Activated CD8-positive, alpha-beta memory T cell treated with anti-CD3 and anti-CD28 coated beads, Interleukin-2, amount 50 U/mL, for 1 hour (primary cell): ENCODE measurements at regions not wholly inside any gene's neighbourhood (a gene's known extent, or its start where the extent isn't known, plus 50 kb on each side); places are given as distances from the start of the nearest gene placed in this dataset.
"Not testable (repeated sequence)": the region's sequence is repeated elsewhere in the genome, so short reads cannot be mapped to it uniquely, and the experiment has no call there.

Experiments used
- DNase-seq: peaks from one replicate; pipeline ENCODE4 v3.0.0-alpha.2; 2020; ENCODE audit errors: extremely low read depth

DNA sequence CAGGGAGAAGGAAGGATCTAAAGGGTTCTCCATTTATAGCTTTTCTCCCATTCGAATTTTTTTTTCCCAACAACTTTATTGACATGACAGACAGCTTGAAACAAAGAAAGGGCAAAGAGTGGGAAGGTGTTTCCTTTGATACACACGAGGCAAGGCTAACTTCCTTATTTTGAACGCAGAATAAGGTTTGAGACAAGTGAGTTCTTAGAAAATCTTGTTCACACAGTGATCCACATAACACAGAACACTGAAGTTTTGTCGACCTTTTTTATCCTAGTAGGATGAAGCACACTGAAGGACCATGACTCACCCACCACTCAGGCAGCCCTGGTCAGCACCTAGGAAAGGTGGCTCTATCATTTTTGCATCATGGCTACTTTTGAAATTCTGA is 425.8 kb upstream of the MDFIC2 start:
- DNase-seq: no peak

DNA sequence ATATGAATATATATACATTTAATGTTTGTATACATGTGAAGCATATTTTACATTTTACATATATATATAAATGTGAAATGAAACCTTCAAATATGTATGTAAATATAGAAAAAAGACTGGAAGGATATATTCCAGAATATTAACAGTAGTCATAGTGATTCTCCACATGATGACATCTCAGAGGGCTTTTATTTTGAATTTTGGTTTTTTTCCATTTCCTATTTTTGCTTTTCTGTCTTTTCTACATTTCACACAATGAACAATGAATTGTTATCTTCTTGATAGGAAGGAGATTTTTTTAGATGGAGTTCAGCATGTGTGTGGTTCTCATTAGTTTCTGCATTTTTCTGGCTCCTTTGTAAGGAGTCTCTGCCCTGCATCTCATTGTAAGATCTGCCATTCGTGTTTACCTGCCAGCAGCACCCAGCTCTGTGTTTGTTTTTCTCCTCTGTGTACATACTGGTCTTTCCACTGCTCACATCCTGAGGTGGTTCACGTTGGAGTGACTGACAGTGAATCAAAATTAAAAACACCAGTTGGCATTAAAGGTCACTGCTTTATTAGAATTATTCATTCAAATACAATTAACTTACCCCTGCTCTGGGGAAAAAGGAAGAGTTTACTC is 425.3 kb upstream of the MDFIC2 start:
- DNase-seq: no peak

DNA sequence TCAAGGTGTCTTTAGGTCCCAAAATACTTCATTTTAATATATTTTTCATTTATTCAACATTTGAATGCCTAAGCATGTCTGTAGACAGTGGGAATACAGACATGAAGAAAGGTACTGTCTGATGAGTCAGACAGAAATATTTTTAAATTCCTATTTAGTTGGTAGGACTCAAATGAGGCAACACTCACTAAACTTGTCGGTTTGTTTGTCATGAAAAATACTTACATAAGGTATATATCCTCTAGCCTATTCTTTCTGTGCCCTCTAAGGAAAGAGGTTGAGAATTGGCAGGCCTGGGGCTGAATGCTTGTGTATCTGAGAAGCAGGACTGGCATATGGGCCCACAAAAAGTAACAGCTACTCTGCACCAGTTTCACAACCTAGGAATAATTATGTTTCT is 423.6 kb upstream of the MDFIC2 start:
- no peak for DNase-seq

DNA sequence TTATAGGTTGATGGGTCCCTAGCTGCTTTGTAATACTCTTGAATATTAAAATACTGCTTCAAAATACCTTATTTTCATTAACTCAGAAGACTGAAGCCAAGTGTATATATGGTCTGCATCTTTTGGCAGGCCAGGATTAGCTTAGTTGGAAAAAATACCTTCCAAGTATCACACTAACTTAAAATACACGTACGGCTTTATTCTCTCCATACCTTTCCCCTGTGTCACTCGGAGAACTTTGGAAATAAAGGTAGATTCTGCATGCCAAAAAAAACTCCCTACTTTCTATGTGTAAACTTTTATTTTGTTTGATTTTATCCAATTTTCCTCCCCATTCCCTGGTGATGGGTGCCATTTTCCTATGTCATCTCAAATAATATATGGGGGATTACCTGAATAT is 422.3 kb upstream of the MDFIC2 start:
- DNase-seq: no peak

DNA sequence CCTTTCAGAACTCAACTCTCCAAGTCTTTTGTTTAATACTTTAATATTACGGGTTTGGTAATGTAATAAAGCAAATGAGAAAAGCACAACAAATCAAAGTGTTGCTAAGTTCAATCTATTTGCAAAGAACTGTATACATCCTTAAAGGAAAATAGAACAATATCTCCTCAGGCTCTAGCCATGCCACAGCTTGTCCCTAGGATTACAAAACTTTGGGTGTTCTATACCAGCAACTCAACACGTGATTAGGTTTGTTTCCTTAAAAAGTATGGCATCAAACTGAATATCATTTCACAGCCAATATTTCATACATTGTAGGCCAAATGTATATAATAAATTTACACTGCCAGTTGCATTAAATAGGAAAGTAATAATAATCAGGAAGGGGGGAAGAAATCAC is 418.6 kb upstream of the MDFIC2 start:
- no peak for DNase-seq

DNA sequence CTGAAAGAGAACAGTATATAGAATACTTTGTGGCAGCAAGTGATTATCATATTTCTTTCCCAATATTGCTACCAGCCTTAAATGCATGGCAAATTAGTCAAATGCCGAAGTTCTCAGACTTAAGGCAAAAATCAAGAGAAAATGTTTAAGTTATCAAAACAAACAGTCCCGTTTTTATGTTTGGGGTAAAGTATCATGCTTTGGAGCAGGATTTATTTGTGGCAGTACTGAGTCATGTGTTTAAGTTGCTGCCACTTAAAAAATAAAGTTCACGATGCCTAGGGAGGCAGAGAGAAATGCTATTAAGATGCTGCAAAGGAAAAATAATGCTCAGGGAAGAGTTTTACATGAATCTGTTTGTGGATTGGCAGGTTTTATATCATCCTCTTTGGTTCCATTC is 417.4 kb upstream of the MDFIC2 start:
- no peak for DNase-seq

DNA sequence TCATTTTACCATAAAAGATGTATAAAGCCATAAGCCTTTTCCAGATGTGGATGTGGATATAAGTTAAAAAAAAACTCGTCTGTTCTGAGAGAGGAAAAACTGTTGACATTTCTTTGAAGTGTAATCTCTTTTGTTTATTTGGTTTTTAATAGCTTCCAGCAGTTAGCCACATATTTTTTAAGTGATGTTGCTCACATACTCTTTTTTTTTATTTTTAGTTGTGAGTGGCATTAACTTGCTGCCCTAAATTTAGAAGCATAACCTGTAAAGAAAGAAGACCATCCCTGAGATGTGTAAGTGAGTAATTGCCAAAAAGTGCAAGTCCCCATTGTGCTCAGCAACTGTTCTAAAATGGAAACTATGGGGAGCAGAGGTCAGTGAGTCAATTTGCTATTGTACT is 415.9 kb upstream of the MDFIC2 start:
- no peak for DNase-seq

DNA sequence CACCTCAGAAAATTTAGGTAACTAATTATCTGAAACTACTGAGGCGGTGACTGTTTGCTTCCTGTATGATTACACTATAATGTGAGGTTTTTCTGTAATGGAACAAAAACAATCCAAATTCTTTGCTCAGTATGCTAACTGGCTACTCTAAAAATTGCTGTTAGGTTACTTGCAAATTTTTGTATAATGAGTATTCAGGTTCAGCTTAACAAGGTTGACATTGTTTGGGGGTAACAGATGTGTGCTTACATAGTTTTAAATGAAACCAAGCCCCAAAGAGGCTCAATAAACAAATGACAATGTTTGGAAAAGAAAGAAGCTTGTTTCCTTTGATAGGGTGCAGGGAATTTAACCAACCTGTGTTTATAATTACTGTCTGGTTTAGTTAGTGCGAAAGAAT is 414.5 kb upstream of the MDFIC2 start:
- no peak for DNase-seq

DNA sequence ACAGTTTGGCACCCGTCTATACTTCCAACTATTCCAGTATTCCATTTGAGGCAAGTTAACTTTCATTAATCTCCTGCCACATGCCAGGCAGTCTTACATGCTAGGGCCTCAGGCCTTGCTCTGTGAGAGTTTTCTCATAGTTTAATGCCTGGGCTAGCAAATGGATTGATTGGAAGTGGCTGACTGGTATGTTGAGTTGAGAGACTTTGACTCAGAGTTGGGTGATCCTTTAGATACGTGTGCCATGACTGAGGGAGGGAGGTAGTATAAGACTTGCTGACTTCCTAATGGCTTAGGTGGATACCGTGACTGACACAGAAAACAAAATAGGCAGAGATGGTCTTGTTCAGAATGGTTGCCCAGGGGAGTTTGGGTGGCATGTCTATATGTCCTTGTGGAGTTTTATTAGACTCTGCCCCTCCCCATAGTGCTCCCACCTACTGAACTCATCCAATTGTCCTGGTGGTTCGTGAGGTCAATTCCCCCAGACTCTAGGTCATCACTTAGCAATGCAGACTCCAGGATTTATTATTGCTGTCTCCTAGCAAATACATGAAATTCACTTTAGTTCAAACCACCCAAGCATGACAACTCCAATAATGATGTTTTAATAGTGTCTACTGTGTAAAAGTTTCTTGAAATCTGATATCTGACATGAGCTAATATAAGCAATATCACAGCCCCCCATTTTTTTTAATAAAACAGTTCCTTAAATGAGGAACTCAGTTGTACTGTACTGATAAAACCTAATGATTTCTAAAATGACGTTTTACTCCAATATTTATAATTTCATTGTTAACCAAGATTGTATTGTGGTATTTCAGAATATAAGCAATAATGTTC is 413.9 kb upstream of the MDFIC2 start:
- DNase-seq: no peak

DNA sequence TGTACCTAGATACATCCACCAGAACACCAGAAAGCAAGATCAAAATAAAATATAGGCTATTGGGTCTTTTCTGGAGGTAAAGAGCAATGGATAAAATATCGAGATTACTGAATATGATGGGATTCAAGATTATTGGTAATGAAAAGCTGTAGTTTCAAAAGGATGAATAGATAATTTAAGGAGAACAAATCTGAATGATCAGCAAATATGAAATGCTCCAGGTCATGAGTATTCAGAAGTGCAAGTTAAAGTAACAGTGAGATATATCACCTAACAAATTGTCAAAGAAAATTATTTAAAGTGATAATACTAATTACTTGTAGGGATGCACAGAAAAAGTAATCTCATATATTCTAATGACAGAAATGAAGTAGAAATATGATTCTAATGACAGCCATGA is 409.6 kb upstream of the MDFIC2 start:
- no peak for DNase-seq

DNA sequence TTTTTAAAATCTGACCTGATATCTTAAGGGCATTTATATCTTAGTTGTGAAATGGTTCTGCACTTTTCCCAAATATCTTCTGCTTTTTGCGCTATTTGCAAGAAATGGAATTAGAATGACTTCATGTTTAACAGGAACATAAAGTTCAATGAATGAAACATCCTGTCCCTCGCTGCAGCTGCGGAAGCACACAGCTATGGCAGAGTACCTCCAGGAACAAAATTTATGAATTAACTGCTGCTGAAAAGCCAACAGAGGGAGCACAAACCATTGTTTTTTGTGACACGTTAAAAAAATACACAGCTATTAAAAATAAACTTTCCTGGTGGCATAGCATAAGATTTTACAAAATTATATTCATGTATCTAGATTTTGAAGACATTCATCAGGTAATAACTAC is 404.4 kb upstream of the MDFIC2 start:
- DNase-seq: no peak

DNA sequence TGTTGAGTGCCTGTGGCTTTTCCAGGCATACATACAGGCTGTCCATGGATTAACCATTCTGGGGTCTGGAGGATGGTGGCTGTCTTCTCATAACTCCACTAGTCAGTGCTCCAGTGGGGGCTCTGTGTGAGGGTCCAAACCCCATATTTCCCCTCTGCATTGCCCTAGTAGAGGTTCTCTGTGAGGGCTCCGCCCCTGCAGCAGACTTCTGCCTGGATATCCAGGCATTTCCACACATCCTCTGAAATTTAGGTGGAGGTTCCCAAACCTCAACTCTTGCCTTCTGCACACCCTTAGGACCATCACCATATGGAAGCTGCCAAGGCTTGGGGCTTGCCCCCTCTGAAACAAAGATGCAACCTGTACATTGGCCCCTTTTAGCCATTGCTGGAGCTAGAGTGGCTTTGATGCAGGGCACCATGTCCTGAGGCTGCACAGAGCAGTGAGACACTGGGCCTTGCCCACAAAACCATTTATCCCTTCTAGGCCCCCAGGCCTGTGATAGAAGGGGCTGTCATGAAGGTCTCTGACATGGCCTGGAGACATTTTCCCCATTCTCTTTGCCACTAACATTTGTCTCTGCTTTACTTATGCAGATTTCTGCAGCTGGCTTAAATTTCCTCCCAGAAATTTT is 400.1 kb upstream of the MDFIC2 start:
- DNase-seq: no peak

DNA sequence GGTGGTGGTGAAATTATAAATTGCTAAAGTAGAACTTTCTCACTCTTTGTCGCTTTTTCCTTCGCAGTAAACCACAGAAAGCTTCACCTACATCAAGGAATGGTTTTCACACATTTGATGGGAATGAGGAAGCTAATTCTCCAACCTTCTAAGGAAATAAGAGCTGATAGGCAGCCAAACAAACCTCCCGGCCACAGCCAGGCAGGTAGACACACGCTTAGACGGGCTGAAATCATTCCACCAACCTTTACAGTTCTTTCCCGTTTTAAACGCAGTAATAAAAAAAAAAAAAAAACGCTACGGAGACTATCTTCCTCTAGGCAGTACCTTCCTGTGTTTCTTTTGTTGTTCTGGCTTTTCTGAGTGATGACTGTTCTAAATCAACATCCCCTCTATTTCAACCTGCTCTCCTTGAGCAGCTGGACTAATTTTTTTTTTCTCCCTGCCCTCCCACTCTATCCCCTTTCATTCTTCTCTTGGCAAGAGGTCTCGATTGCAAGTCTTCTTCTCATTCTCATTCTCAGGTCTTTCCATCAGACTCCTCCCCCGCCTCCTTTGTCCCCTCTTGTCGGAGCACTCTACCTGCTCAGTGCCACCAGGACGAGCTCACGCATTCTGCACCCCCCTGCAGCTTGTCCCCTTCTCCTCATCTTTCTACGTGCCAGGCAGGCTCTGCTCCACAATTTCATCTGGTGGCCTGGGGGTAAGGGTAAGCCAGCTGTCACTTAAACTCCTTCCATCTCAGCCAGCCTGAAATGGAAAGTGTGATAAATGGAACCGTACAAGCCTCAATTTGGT is 391.1 kb upstream of the MDFIC2 start:
- DNase-seq: no peak

DNA sequence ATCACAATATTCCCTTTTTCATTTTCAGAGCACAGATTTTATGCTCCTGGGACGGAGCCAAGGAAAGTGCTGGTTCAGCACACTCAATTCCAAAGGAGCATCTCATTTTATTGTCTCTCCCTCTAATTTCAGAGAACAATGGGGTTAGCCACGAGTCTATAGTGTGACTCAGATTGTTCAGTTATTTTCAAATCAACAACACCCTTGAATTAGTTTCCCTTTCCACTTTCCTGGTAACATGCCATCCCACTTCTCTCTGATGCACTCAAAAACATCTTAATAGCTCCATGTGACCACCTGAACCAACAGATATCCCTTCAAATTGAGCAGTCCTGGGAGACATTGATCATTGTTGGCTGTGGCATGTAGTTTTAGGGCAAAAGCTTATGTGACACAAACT is 389.7 kb upstream of the MDFIC2 start:
- DNase-seq: no peak

DNA sequence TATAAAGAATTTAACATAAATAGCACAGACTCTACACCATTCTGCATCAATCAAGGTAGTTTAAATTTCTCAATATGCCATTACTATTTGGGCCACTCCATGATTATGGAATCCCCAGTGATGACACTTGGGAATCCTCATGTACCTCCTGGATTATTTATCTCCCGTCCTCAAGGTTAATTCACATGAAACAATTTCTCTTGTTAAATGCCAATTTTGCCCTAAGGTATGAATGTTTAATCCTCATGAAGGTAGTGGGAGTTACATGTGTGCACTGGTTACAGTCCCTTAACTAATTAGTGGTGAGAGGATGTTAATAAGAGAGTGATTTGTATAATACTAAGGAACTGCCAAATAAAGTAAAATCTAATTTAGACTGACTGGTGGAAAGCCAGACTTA is 372.3 kb upstream of the MDFIC2 start:
- DNase-seq: no peak

DNA sequence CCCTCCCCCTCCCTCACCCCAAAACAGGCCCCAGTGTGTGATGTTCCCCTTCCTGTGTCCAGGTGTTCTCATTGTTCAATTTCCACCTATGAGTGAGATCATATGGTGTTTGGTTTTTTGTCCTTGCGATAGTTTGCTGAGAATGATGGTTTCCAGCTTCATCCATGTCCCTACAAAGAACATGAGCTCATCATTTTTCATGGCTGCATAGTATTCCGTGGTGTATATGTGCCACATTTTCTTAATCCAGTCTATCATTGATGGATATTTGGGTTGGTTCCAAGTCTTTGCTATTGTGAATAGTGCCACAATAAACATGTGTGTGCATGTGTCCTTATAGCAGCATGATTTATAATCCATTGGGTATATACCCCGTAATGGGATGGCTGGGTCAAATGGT is 363.4 kb upstream of the MDFIC2 start:
- DNase-seq: not testable (repeated sequence)

DNA sequence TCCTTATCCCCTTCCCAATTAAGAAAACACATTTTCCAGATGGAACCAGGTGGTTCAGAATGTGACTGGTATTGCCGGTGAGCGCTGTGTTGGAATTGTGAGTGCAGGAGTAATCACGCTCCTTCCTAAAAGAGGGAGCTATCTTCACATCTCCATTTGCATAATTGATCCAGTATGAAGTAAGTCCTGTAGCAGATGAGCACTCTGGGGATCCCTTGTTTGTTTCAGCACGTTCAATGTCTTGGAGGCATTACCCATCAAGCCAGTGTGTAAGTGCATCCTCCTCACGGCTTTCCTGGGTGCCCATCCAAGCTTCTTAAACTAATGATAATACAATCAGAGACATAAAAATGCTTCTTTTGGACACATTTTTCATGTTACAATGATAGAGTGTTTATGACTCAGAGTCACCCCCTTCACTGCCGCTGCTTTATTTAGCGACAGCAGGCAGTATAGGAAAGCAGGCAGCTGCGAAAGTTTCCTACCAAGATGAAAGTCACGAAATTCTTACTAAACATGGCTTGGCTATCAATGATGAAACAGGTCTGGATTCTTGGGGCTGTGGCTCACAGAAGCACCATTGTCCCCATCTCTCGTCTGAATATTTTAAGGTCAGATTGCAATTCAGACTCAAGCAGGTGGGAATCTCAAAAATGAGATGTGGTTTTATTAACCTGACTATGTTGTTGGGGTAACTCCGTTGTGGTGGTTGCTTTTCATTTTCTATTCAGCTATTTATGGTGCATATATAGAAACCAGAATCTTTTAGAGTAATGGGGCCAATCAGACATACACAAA is 346.3 kb upstream of the MDFIC2 start:
- DNase-seq: no peak

DNA sequence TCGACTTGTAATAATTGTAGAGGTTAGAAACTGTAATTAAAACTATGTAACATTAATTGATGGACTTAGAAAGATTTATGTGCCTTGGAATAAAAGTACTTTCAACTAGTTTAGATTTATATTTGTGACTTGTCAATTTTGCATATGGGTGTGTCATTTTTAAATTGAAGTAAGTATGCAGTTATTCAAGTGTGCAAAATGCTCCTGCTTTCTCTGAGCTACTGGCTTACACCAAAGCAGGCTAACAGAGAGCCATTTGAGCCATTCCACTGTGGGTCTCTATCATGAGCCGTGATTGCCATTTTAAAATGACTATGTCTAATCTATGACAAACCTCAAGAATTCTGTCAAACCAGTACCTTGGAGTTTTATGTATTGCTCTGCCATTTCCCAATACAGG is 345.0 kb upstream of the MDFIC2 start:
- no peak for DNase-seq

DNA sequence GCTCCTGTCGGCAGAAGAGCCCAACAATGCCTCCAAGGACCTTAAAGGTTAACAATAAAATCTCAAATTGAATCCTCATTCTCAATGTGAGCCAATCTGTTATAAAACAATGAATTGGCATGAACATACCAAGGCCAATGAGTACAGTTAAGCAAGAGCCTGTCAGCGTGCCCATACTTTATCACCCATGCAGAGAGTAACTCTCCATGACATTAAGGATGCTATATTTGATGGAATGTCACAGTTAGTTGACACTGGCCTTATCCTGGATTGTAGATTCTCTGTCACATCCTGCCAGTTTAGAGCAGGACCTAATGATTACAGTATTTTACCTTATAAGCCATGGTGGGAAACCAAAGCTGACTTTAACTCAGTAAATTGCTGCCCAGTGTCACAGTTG is 335.4 kb upstream of the MDFIC2 start:
- no peak for DNase-seq

DNA sequence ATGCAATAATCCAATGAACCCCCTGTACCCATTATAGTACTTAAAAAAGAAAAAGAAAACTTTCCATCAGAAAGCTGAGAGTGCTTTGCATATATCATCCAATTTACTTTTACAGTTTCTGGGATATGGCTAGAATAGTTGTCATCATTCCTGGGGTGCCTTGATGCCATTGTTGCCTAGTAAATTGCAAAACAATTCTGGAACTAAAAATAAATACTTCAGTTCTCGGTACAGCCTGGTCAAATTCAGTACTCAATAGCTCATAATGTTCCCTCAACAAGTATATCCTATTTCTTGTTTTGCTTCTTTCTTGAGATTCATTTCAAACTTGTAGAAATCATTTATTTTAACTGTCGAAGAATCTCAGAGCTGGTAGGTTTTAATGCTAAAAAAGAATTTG is 334.7 kb upstream of the MDFIC2 start:
- no peak for DNase-seq

DNA sequence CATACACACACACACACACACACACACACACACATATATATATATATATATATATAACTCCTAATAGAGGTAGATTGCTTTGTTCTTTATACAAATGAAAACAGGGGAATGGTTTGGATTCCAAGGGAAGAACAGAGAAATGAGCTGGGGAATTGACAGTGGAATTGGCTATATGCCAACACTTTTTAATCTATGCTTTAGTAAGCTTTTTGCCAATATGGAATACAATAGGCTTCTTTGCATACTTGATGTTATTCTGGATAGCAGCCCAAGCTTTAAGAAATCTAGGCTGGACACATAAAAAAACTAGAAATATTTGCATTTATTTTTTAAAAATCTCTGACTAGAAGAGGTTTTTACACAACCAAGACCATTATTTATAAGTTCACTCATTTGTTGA is 334.2 kb upstream of the MDFIC2 start:
- no peak for DNase-seq

DNA sequence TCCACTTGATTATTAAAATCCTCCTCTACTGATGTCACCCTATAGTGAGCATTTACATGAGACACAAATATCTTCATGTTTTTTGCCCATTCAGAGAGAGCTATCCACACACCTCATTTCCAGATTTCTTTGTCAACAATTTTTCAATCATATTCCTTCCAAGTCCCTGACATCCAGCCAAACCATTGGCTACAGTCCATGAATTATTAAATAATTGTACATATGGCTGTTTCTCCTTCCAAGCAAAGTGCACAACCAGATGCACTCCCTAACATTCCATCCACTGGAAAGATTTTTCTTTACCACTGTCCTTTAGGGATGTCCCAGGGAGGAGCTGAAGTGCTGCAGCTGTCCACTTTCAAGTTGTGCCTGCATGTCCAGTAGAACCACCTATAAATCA is 328.0 kb upstream of the MDFIC2 start:
- no peak for DNase-seq
